ENCODE measurements at regions not wholly inside any gene's neighbourhood (a gene's known extent, or its start where the extent isn't known, plus 50 kb on each side); places are given as distances from the start of the nearest gene placed in this dataset.

GRCh38 chr12:118685983-118686607 is 295.2 kb upstream of the SRRM4 start:
- no peaks in the 10 kb centered on the region; the same call in 1 of the 2 replicates for H4K20me1 ChIP-seq (ENCODE audit: insufficient read depth)
- BruUV-seq (replicated peaks): no TSS peak
- H3K4me2 ChIP-seq: no peak overlapping the region
- no peak overlapping the region for H3K4me3 ChIP-seq
- H3K9me3 ChIP-seq (ENCODE audit: insufficient read depth, low read depth): no peaks in the 10 kb centered on the region
- no peak overlapping the region for H3K27ac ChIP-seq
- H3K9me2 ChIP-seq (ENCODE audit: insufficient read depth): no peaks in the 10 kb centered on the region
- TF ChIP-seq EZH2 (IDR thresholded peaks at IDR 0.05; ENCODE audit: low read depth) (no peak), CTCF (conservative IDR thresholded peaks at IDR 0.05) (no peak)
- ChIA-PET CTCF (no interaction called here), POLR2A (ENCODE audit: unreplicated experiment) (no interaction called here)
- intact Hi-C loops (cut with micrococcal nuclease; ENCODE audit: unreplicated experiment): no loop called here
- H3K79me2 ChIP-seq (ENCODE audit: low read depth): no peaks in the 10 kb centered on the region
- no peaks in the 10 kb centered on the region for H3K4me1 ChIP-seq (replicated peaks; ENCODE audit: insufficient read depth)
- no peak for DNase-seq
- H3K27me3 ChIP-seq (ENCODE audit: insufficient read depth, low read depth): no peaks in the 10 kb centered on the region
- no peaks in the 10 kb centered on the region for H3F3A ChIP-seq (ENCODE audit: insufficient read depth, low read depth)
- no peak overlapping the region for H2AFZ ChIP-seq
- no peaks in the 10 kb centered on the region for H3K36me3 ChIP-seq (ENCODE audit: low read depth)

GRCh38 chr12:118689793-118690192 is 291.5 kb upstream of the SRRM4 start:
- no peaks in the 10 kb centered on the region for H3F3A ChIP-seq (ENCODE audit: insufficient read depth, low read depth)
- no peaks in the 10 kb centered on the region for H3K36me3 ChIP-seq (ENCODE audit: low read depth)
- no peaks in the 10 kb centered on the region for H3K27me3 ChIP-seq (ENCODE audit: insufficient read depth, low read depth)
- no peak overlapping the region for H3K4me3 ChIP-seq
- no peaks in the 10 kb centered on the region for H3K4me1 ChIP-seq (replicated peaks; ENCODE audit: insufficient read depth)
- no peak overlapping the region for H3K27ac ChIP-seq
- H4K20me1 ChIP-seq (ENCODE audit: insufficient read depth): no peaks in the 10 kb centered on the region; the same call in 1 of the 2 replicates
- no peaks in the 10 kb centered on the region for H3K79me2 ChIP-seq (ENCODE audit: low read depth)
- no TSS peak for BruUV-seq (replicated peaks)
- POLR2A ChIA-PET (ENCODE audit: unreplicated experiment): no interaction called here
- H3K9me3 ChIP-seq (ENCODE audit: insufficient read depth, low read depth): no peaks in the 10 kb centered on the region
- no peak for TF ChIP-seq EZH2 (IDR thresholded peaks at IDR 0.05; ENCODE audit: low read depth)
- TF ChIP-seq CTCF (conservative IDR thresholded peaks at IDR 0.05): no peak
- H3K9me2 ChIP-seq (ENCODE audit: insufficient read depth): no peaks in the 10 kb centered on the region
- DNase-seq: no peak
- intact Hi-C loops (cut with micrococcal nuclease; ENCODE audit: unreplicated experiment): no loop called here
- CTCF ChIA-PET: no interaction called here
- H2AFZ ChIP-seq: no peak overlapping the region
- H3K4me2 ChIP-seq: no peak overlapping the region

- no peak for TF ChIP-seq EZH2 (IDR thresholded peaks at IDR 0.05; ENCODE audit: low read depth)
- no peak for TF ChIP-seq CTCF (conservative IDR thresholded peaks at IDR 0.05)
- Histone ChIP-seq H3K79me2 (ENCODE audit: low read depth) (no peaks in the 10 kb centered on the region), H4K20me1 (ENCODE audit: insufficient read depth) (no peaks in the 10 kb centered on the region; the same call in 1 of the 2 replicates), H2AFZ (no peak overlapping the region), H3K9me2 (ENCODE audit: insufficient read depth) (no peaks in the 10 kb centered on the region), H3K4me3 (no peak overlapping the region), H3K27ac (no peak overlapping the region), H3K27me3 (ENCODE audit: insufficient read depth, low read depth) (no peaks in the 10 kb centered on the region), H3K36me3 (ENCODE audit: low read depth) (no peaks in the 10 kb centered on the region), H3K4me1 (replicated peaks; ENCODE audit: insufficient read depth) (no peaks in the 10 kb centered on the region), H3K9me3 (ENCODE audit: insufficient read depth, low read depth) (no peaks in the 10 kb centered on the region), H3K4me2 (no peak overlapping the region), H3F3A (ENCODE audit: insufficient read depth, low read depth) (no peaks in the 10 kb centered on the region)
- intact Hi-C loops (cut with micrococcal nuclease; ENCODE audit: unreplicated experiment): no loop called here
- POLR2A ChIA-PET (ENCODE audit: unreplicated experiment): no interaction called here
- CTCF ChIA-PET: no interaction called here
- no TSS peak for BruUV-seq (replicated peaks)
- DNase-seq: no peak
Measured at GRCh38 chr12:118690506-118690905, 290.8 kb upstream of the SRRM4 start.

All from PC-9 (cell line).